Ishikawa (cell line): ENCODE measurements at regions not wholly inside any gene's neighbourhood (a gene's known extent, or its start where the extent isn't known, plus 50 kb on each side); places are given as distances from the start of the nearest gene placed in this dataset.

Source experiments
- CEBPB ChIP-seq: IDR thresholded peaks from 2 replicates; pipeline ENCODE4 v1.6.1; 2012
- CREB1 ChIP-seq: IDR thresholded peaks from 2 replicates; pipeline ENCODE4 v1.6.1; 2012; ENCODE audit warnings: low read depth
- EGR1 ChIP-seq: IDR thresholded peaks from 2 replicates; pipeline ENCODE4 v1.6.1; 2012
- EP300 ChIP-seq: IDR thresholded peaks from 2 replicates; pipeline ENCODE4 v1.6.1; 2012; ENCODE audit warnings: borderline replicate concordance
- FOXM1 ChIP-seq: IDR thresholded peaks from 2 replicates; pipeline ENCODE4 v1.6.1; 2012; ENCODE audit warnings: low read depth, borderline replicate concordance
- NFIC ChIP-seq: IDR thresholded peaks from 2 replicates; pipeline ENCODE4 v1.6.1; 2012
- RAD21 ChIP-seq: IDR thresholded peaks from 2 replicates; pipeline ENCODE4 v1.6.1; 2012; ENCODE audit warnings: low read depth
- TAF1 ChIP-seq: IDR thresholded peaks from 2 replicates; pipeline ENCODE4 v1.6.1; 2012; ENCODE audit warnings: low read depth, mild to moderate bottlenecking
- TCF12 ChIP-seq: IDR thresholded peaks from 2 replicates; pipeline ENCODE4 v1.6.1; 2012; ENCODE audit warnings: low read depth
- TEAD4 ChIP-seq: IDR thresholded peaks from 2 replicates; pipeline ENCODE4 v1.6.1; 2012
- YY1 ChIP-seq: IDR thresholded peaks from 2 replicates; pipeline ENCODE4 v1.6.1; 2012; ENCODE audit warnings: low read depth
- ZBTB7A ChIP-seq: IDR thresholded peaks from 2 replicates; pipeline ENCODE4 v1.6.1; 2012; ENCODE audit warnings: low read depth
- TF ChIP-seq, protein P1 (sequence below): IDR thresholded peaks from 2 replicates; pipeline ENCODE4 v1.6.1; 2012; ENCODE audit warnings: low read depth, mild to moderate bottlenecking
- TF ChIP-seq, protein P2 (sequence below): IDR thresholded peaks from 2 replicates; pipeline ENCODE4 v1.6.1; 2012
- TF ChIP-seq, protein P3 (sequence below): IDR thresholded peaks from 2 replicates; pipeline ENCODE4 v1.6.1; 2012

DNA sequence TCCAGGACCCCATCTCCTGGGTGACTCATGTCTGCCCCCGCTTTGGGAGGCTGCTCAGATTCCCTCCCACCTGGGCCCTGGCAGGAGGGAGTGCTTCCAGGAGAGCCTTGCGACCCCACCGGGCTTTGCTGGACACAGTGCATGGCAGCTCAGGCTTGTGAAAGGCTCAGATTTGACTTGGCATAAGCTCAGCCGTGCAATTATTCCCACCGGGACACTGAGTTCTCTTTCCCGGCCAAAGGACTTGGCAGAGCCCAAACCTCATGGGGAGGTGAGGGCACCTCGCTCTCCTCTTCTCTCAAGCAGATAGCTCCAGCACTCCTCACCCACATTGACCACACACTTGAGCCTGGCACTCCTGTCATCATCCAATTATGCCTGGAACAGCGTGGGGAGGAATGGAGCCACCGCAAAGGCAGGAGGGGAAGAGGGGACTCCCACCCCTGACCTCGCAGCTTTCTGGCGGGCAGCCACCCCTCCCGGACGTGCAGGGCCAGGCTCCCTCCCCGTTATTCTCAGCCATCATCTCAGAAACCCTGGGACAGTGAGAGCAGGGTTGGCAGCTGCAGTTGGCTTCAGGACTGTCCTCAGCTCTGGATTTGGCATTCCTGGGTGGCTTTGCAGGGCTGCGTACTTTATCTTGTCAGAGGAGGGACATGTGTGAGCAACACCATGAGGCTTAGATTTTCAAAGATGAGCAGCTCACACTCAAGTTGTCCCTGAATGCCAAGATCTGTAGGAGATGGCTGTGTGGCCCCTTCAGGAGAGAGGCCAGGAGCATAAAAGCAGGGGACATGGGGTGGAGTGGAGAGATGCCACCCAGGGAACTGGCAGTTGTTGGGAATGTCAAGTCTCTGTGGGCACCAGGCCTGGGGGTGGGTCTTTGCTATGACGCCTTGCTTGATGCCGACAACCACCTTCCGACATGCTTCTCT, 306.2 kb downstream of the TEX29 start:
- TF ChIP-seq EGR1, result no peak
- TF ChIP-seq CREB1, result no peak
- TF ChIP-seq, protein P1, sequence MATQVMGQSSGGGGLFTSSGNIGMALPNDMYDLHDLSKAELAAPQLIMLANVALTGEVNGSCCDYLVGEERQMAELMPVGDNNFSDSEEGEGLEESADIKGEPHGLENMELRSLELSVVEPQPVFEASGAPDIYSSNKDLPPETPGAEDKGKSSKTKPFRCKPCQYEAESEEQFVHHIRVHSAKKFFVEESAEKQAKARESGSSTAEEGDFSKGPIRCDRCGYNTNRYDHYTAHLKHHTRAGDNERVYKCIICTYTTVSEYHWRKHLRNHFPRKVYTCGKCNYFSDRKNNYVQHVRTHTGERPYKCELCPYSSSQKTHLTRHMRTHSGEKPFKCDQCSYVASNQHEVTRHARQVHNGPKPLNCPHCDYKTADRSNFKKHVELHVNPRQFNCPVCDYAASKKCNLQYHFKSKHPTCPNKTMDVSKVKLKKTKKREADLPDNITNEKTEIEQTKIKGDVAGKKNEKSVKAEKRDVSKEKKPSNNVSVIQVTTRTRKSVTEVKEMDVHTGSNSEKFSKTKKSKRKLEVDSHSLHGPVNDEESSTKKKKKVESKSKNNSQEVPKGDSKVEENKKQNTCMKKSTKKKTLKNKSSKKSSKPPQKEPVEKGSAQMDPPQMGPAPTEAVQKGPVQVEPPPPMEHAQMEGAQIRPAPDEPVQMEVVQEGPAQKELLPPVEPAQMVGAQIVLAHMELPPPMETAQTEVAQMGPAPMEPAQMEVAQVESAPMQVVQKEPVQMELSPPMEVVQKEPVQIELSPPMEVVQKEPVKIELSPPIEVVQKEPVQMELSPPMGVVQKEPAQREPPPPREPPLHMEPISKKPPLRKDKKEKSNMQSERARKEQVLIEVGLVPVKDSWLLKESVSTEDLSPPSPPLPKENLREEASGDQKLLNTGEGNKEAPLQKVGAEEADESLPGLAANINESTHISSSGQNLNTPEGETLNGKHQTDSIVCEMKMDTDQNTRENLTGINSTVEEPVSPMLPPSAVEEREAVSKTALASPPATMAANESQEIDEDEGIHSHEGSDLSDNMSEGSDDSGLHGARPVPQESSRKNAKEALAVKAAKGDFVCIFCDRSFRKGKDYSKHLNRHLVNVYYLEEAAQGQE, result no peak

DNA sequence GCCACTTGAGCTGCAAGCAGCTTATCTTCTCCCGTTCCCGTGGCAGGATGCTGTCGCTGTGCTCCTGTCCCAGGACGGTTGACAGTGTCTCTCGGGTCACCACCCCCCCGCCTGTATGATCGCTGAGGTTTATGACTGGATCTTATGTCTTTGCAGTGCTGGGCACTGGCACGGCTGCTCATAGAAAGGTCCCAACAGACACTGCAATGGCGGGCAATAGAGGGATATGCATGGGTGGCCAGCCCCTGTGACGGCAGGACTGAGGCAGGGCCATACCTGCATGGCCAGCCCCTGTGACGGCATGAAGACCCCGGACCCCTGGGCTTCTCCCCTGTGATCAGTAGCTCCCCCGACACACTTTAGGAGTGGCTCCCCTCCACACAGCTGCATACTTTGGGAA, 307.2 kb downstream of the TEX29 start:
- TF ChIP-seq, protein P2, sequence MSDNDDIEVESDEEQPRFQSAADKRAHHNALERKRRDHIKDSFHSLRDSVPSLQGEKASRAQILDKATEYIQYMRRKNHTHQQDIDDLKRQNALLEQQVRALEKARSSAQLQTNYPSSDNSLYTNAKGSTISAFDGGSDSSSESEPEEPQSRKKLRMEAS, result no peak

DNA sequence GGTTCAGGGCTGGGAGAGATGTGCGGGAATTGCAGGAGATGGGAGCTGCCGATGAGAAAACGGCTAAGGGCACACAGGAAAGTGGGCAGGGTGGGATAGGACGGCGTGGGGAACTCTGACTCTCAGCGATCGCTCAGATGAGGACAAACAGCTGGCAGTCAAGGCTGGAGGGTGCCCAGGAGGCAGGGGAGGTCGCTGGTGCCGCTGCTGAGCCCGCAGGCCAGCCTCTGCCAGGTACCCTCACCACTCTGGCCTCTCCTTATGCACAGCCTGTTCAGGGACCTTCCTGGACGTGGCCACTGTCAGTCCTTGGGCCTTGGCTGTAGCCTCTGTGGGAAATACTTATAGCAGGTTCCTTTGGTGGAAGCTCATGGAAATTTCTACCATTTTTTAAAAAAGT, 308.6 kb downstream of the TEX29 start:
- TF ChIP-seq YY1 (no peak), EP300 (no peak), TAF1 (no peak), ZBTB7A (no peak), CREB1 (no peak), TCF12 (no peak), FOXM1 (no peak), EGR1 (no peak), RAD21 (no peak), CEBPB (no peak), TEAD4 (no peak), NFIC (no peak)
- TF ChIP-seq, protein P1, result no peak
- TF ChIP-seq, protein P2, result no peak
- TF ChIP-seq, protein P3, sequence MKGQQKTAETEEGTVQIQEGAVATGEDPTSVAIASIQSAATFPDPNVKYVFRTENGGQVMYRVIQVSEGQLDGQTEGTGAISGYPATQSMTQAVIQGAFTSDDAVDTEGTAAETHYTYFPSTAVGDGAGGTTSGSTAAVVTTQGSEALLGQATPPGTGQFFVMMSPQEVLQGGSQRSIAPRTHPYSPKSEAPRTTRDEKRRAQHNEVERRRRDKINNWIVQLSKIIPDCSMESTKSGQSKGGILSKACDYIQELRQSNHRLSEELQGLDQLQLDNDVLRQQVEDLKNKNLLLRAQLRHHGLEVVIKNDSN, result no peak

DNA sequence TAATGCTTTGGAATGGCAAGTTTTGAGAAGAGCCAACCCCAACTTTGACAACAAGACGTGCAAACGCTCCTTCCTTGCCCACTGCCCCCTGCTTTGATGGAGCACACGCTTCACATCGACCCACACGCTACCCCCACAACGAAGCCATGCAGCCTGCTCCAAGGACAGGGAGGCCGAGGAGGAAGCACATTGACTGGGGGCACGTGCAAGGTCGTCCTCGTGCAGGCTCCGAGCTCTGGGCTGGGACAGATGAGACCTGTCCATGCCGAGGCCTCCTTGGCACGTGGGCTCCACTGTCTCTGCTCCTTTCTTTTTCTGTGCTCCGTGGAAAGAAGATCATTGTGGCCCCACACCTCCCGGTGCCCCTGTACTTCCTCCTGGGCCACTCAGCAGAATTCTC, 309.0 kb downstream of the TEX29 start:
- TF ChIP-seq YY1, result no peak
- TF ChIP-seq TEAD4, result no peak
- TF ChIP-seq ZBTB7A, result no peak
- TF ChIP-seq EGR1, result no peak
- TF ChIP-seq RAD21, result no peak
- TF ChIP-seq, protein P2, result no peak

DNA sequence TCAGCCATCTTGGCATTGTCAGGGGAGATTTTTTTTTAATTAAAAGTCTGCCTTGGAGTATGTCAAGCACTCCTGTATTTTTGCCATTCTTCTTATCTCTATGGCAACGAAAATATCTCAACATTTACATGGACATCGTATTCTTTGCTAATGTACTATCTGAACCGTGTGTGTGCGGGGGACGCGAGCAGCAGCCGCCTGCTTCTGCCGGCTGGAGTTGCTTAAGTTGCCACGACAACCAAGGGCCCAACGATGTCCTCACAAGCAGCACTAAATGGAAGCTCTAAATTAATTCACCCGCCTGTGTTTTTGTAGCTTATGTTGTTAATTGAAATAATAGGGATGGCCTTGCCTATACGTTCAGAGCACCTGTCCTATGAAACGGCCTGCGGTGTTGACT, 309.5 kb downstream of the TEX29 start:
- TF ChIP-seq CREB1 (no peak), FOXM1 (no peak), RAD21 (no peak), YY1 (no peak), TAF1 (no peak), ZBTB7A (no peak), EP300 (no peak), CEBPB (no peak), TEAD4 (no peak), EGR1 (no peak), TCF12 (no peak), NFIC (no peak)
- TF ChIP-seq, protein P1, result no peak
- TF ChIP-seq, protein P2, result no peak
- TF ChIP-seq, protein P3, result no peak
